Suprapubic skin (tissue), 4 donors: ENCODE measurements at regions not wholly inside any gene's neighbourhood (a gene's known extent, or its start where the extent isn't known, plus 50 kb on each side); places are given as distances from the start of the nearest gene placed in this dataset.

ENCODE experiments used
- CTCF ChIP-seq, 2 donors: fragments of 200-600 bp in 1 of 2; fragments of 450-650 bp in 1 of 2; sonication (generic) in 1 of 2; IDR thresholded peaks; one replicate each; pipeline ENCODE4 v1.5.1; 2016 to 2019; ENCODE audit warnings: antibody characterized with exemption in 2 of 2, mild to moderate bottlenecking in 1 of 2, moderate library complexity in 1 of 2
- EP300 ChIP-seq: sonication (generic); formaldehyde crosslinking; IDR thresholded peaks from one replicate; pipeline ENCODE4 v1.6.1; 2017; ENCODE audit warnings: antibody characterized with exemption
- POLR2A ChIP-seq, 2 donors: fragments of 450-650 bp; IDR thresholded peaks; one replicate each; pipeline ENCODE4 v1.6.1; 2017; ENCODE audit warnings: antibody characterized with exemption in 2 of 2, mild to moderate bottlenecking in 2 of 2, moderate library complexity in 2 of 2
- POLR2AphosphoS5 ChIP-seq, 3 donors: sonication (generic); formaldehyde crosslinking; IDR thresholded peaks; one replicate each; pipeline ENCODE4 v1.6.1; 2017; ENCODE audit warnings: antibody characterized with exemption in 3 of 3

- TF ChIP-seq POLR2AphosphoS5 (IDR thresholded peaks at IDR 0.05) (no peak), POLR2A (IDR thresholded peaks at IDR 0.05) (no peak), CTCF (IDR thresholded peaks at IDR 0.05) (no peak), EP300 (no peak)
These were observed 255.0 kb downstream of the DLL1 start for GRCh38 chr6:170035901-170036304.
